SK-N-MC (cell line): ENCODE measurements at regions not wholly inside any gene's neighbourhood (a gene's known extent, or its start where the extent isn't known, plus 50 kb on each side); places are given as distances from the start of the nearest gene placed in this dataset.

ENCODE experiments used
- DNase-seq: peaks from one replicate; pipeline ENCODE4 v3.0.0-alpha.2; 2011; ENCODE audit warnings: low read depth, low spot score
- H3K27ac ChIP-seq: fragments of 200-600 bp; sonication (generic); 2 replicates; pipeline ENCODE4 v1.5.1; 2016; ENCODE audit warnings: mixed run types
- H3K36me3 ChIP-seq: fragments of 200-600 bp; sonication (generic); 2 replicates; pipeline ENCODE4 v1.6.1; 2017; ENCODE audit warnings: antibody characterized with exemption, low read length, mixed read lengths; ENCODE audit not compliant: insufficient read depth
- H3K4me3 ChIP-seq: fragments of 200-600 bp; sonication (generic); 2 replicates; pipeline ENCODE4 v1.5.1; 2016
- H3K9ac ChIP-seq: fragments of 200-600 bp; sonication (generic); 2 replicates; pipeline ENCODE4 v1.8.0; 2017; ENCODE audit warnings: mixed run types, mixed read lengths; ENCODE audit not compliant: insufficient read length
- H3K9me3 ChIP-seq: fragments of 200-600 bp; sonication (generic); 2 replicates; pipeline ENCODE4 v1.6.1; 2017; ENCODE audit warnings: low read depth, mild to moderate bottlenecking, antibody characterized with exemption, low read length, moderate library complexity, mixed read lengths
- EZH2 ChIP-seq: fragments of 200-600 bp; sonication (generic); IDR thresholded peaks from one replicate; pipeline ENCODE4 v1.6.1; 2017; ENCODE audit warnings: antibody characterized with exemption
- FOXP2 ChIP-seq: optimal IDR thresholded peaks from 2 replicates; pipeline ENCODE3; 2011; ENCODE audit warnings: mild to moderate bottlenecking, moderate library complexity; ENCODE audit not compliant: insufficient read depth; ENCODE audit errors: extremely low read length, control extremely low read depth
- POLR2AphosphoS5 ChIP-seq: IDR thresholded peaks from 2 replicates; pipeline ENCODE4 v1.6.1; 2012; ENCODE audit warnings: mild to moderate bottlenecking, low read depth, low read length, borderline replicate concordance

- Histone ChIP-seq H3K36me3 (no peaks in the 10 kb centered on the region), H3K4me3 (no peak overlapping the region), H3K9ac (no peak overlapping the region), H3K27ac (no peak overlapping the region), H3K9me3 (no peaks in the 10 kb centered on the region)
- no peak for DNase-seq
- TF ChIP-seq EZH2 (no peak), FOXP2 (no peak), POLR2AphosphoS5 (no peak)
Observed at GRCh38 chr9:78934880-78935279, 636.9 kb upstream of the TLE4 start.

GRCh38 chr9:78938821-78939220 lies 632.9 kb upstream of the TLE4 start:
- no peak overlapping the region for H3K4me3 ChIP-seq
- TF ChIP-seq FOXP2 (no peak), EZH2 (no peak), POLR2AphosphoS5 (no peak)
- no peak for DNase-seq
- no peak overlapping the region for H3K27ac ChIP-seq
- no peaks in the 10 kb centered on the region for H3K9me3 ChIP-seq
- no peaks in the 10 kb centered on the region for H3K36me3 ChIP-seq
- no peak overlapping the region for H3K9ac ChIP-seq

- H3K4me3 ChIP-seq: no peak overlapping the region
- no peak for DNase-seq
- H3K36me3 ChIP-seq: no peaks in the 10 kb centered on the region
- H3K9ac ChIP-seq: no peak overlapping the region
- H3K27ac ChIP-seq: no peak overlapping the region
- TF ChIP-seq POLR2AphosphoS5: no peak
- TF ChIP-seq FOXP2: no peak
- no peak for TF ChIP-seq EZH2
- no peaks in the 10 kb centered on the region for H3K9me3 ChIP-seq
Observed at GRCh38 chr9:78939311-78940065, 632.3 kb upstream of the TLE4 start.

- TF ChIP-seq POLR2AphosphoS5 (no peak), EZH2 (no peak), FOXP2 (no peak)
- H3K36me3 ChIP-seq: no peaks in the 10 kb centered on the region
- no peaks in the 10 kb centered on the region for H3K9me3 ChIP-seq
- H3K27ac ChIP-seq: no peak overlapping the region
- H3K4me3 ChIP-seq: no peak overlapping the region
- no peak overlapping the region for H3K9ac ChIP-seq
- DNase-seq: no peak
Observed at GRCh38 chr9:78940121-78940855, 631.5 kb upstream of the TLE4 start.

GRCh38 chr9:78954286-78954685 lies 617.5 kb upstream of the TLE4 start:
- TF ChIP-seq FOXP2 (no peak), POLR2AphosphoS5 (no peak), EZH2 (no peak)
- H3K9me3 ChIP-seq: no peaks in the 10 kb centered on the region
- H3K36me3 ChIP-seq: no peaks in the 10 kb centered on the region
- no peak for DNase-seq
- H3K9ac ChIP-seq: no peak overlapping the region
- no peak overlapping the region for H3K4me3 ChIP-seq
- H3K27ac ChIP-seq: no peak overlapping the region

- no peak for TF ChIP-seq POLR2AphosphoS5
- TF ChIP-seq EZH2: no peak
- no peak for TF ChIP-seq FOXP2
- DNase-seq: no peak
- Histone ChIP-seq H3K9me3 (no peaks in the 10 kb centered on the region), H3K9ac (no peak overlapping the region), H3K36me3 (no peaks in the 10 kb centered on the region), H3K27ac (no peak overlapping the region), H3K4me3 (no peak overlapping the region)
Observed at GRCh38 chr9:78958892-78959291, 612.9 kb upstream of the TLE4 start.

- no peak overlapping the region for H3K4me3 ChIP-seq
- DNase-seq: no peak
- no peaks in the 10 kb centered on the region for H3K36me3 ChIP-seq
- H3K27ac ChIP-seq: no peak overlapping the region
- no peak overlapping the region for H3K9ac ChIP-seq
- no peaks in the 10 kb centered on the region for H3K9me3 ChIP-seq
- no peak for TF ChIP-seq POLR2AphosphoS5
- no peak for TF ChIP-seq FOXP2
- no peak for TF ChIP-seq EZH2
Observed at GRCh38 chr9:78962156-78962555, 609.6 kb upstream of the TLE4 start.

GRCh38 chr9:78963911-78964310 lies 607.9 kb upstream of the TLE4 start:
- no peak for DNase-seq
- no peak overlapping the region for H3K27ac ChIP-seq
- no peaks in the 10 kb centered on the region for H3K36me3 ChIP-seq
- no peak overlapping the region for H3K4me3 ChIP-seq
- no peak overlapping the region for H3K9ac ChIP-seq
- no peaks in the 10 kb centered on the region for H3K9me3 ChIP-seq
- no peak for TF ChIP-seq POLR2AphosphoS5
- no peak for TF ChIP-seq EZH2
- no peak for TF ChIP-seq FOXP2
